GM13977 (cell line): ENCODE measurements at regions not wholly inside any gene's neighbourhood (a gene's known extent, or its start where the extent isn't known, plus 50 kb on each side); places are given as distances from the start of the nearest gene placed in this dataset.
"Not testable (repeated sequence)": the region's sequence is repeated elsewhere in the genome, so short reads cannot be mapped to it uniquely, and the experiment has no call there.

Experiments
- DNase-seq: peaks from one replicate; pipeline ENCODE4 v3.0.0; 2012; ENCODE audit warnings: low spot score
- CTCF ChIP-seq: IDR thresholded peaks from 2 replicates; pipeline ENCODE4 v1.5.1; 2012; ENCODE audit warnings: mild to moderate bottlenecking, control low read depth; ENCODE audit not compliant: insufficient read depth; ENCODE audit errors: extremely low read depth, missing control alignments
- in situ Hi-C: fragments of 300-500 bp; cut with MboI; formaldehyde crosslinking; loops from one replicate; pipeline ENCODE4 v1.12.0; 2022; ENCODE audit warnings: low sequenced_read_pairs, low pct_unique_long_range_greater_than_20kb, mixed read lengths, inconsistent platforms; ENCODE audit not compliant: unreplicated experiment

GRCh38 chr9:31188496-31188895 lies 1195.9 kb upstream of the ACO1 start:
- no peak for TF ChIP-seq CTCF
- no peak for DNase-seq
- in situ Hi-C loops = no loop called here

- no peak for TF ChIP-seq CTCF
- DNase-seq = peak; percentile 3
- in situ Hi-C loops = no loop called here
Measured at GRCh38 chr9:31210978-31211570, 1173.4 kb upstream of the ACO1 start.

- in situ Hi-C loops, DNase-seq: not testable (repeated sequence)
Measured at GRCh38 chr9:31229976-31230375, 1154.5 kb upstream of the ACO1 start.

GRCh38 chr9:31232485-31232884 lies 1152.0 kb upstream of the ACO1 start:
- in situ Hi-C loops = no loop called here
- TF ChIP-seq CTCF = no peak
- DNase-seq = no peak

- no peak for TF ChIP-seq CTCF
- no peak for DNase-seq
- in situ Hi-C loops = no loop called here
Measured at GRCh38 chr9:31236344-31236743, 1148.1 kb upstream of the ACO1 start.

GRCh38 chr9:31243386-31243785 lies 1141.1 kb upstream of the ACO1 start:
- in situ Hi-C loops = no loop called here
- TF ChIP-seq CTCF = no peak
- DNase-seq = no peak

- TF ChIP-seq CTCF = no peak
- in situ Hi-C loops = no loop called here
- DNase-seq = no peak
Measured at GRCh38 chr9:31248156-31248555, 1136.3 kb upstream of the ACO1 start.
